HG02588 (cell line): ENCODE measurements at regions not wholly inside any gene's neighbourhood (a gene's known extent, or its start where the extent isn't known, plus 50 kb on each side); places are given as distances from the start of the nearest gene placed in this dataset.

Source experiments
- ATAC-seq: cut with Tn5 transposase; IDR thresholded peaks from one replicate; pipeline ENCODE4 v1.9.1; 2021; ENCODE audit warnings: mild to moderate bottlenecking, moderate library complexity; ENCODE audit not compliant: unreplicated experiment

GRCh38 chr2:223222397-223222796 is 170.4 kb downstream of the KCNE4 start:
- no peak for ATAC-seq

GRCh38 chr2:223223156-223223555 is 171.2 kb downstream of the KCNE4 start:
- ATAC-seq, result no peak

DNA sequence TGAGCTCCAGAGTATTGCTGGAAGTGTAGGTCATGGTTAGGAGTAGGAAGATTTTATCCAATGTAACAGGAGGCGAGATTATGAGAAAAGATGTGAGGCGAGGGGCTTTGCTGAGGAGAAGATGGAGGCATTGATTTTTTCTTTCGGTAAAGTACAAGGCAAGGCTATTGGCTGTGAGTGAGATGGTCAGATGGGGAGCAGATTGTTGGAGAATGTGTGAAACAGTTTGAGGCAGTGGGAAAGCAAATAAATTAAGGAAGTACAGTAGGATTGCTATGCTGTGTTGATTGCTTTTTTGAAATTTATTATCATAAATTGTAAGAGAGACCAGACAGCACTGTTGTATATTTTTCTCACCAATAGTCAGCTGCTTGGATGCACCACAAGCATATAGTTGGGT is 173.3 kb downstream of the KCNE4 start:
- no peak for ATAC-seq

GRCh38 chr2:223226264-223226663 is 174.3 kb downstream of the KCNE4 start:
- no peak for ATAC-seq

DNA sequence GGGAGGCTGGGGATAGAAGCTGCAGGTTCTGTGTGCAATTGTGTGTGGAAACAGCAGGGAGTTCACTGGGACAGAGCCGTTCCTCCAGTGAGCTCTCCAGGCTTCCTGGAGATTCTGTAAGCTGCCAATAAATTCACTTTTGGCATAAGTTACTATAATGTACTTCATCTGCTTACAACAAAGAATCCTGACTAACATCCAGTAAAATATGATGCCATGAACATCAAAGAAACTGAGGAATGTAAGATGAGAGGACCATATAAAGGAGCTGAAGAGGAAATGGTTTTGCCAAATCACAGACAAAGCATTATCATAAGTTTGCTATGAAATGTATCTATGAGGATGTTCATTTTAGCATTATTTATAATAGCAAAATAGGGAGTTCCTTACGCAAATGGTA is 175.3 kb downstream of the KCNE4 start:
- no peak for ATAC-seq

- no peak for ATAC-seq
These were observed 176.9 kb downstream of the KCNE4 start for GRCh38 chr2:223228871-223229270.

DNA sequence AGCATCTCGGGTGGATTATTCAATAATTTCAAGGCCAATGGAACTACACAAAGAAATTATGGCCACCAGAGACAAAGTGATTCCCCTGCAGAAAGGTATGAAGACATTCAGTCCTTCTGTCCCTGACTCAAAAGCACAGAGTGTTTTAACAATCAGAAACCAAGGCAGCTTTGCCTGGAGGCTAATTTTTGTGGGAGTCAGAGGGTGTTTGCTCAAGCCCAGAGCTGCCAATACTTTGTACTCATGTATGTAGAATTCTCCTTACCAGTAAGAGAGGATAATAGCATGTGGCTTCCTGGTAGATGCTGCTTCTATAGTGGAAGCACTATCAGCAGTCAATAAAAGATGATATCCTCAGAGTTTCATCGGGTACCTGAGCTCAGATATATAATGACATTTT is 178.4 kb downstream of the KCNE4 start:
- no peak for ATAC-seq

GRCh38 chr2:223232285-223232684 is 180.3 kb downstream of the KCNE4 start:
- ATAC-seq, result no peak

DNA sequence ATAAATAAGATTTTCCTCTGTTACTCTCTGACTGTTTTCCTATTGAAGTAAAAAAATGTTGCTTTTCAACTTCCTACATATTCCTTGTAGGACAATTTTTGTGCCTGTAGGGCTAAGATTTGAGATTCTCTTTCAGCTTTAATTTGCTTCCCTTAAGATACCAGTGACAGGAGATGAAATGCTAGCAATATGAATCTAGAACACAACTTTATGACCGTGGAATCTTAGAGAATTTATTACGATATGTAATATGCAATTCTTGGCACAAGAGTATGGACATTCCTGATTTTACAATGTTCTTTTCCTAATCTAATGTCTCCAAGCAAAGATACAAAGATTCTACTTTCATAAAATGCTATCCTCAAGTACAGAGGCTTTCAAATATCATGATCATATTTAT is 180.9 kb downstream of the KCNE4 start:
- no peak for ATAC-seq

- ATAC-seq, result no peak
These were observed 184.0 kb downstream of the KCNE4 start for GRCh38 chr2:223235986-223236385.

DNA sequence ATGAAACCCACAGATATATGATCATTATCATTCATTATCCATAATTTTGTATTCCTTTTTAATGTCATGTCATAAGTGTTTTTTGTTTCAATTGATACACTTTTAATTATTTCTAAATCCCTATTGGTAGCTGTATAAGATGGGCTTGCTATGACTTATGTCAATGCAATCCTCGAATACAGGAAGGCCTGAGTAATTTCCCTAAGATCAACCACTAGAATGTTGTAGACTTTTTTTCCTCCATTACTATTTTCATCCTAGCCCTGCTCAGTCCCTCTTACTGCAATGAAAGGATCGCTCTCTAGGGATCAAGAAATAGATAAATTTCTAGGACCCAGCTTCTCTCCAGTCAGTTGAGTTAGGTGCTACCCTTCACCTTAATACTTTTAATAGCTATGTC is 186.3 kb downstream of the KCNE4 start:
- ATAC-seq, result no peak

DNA sequence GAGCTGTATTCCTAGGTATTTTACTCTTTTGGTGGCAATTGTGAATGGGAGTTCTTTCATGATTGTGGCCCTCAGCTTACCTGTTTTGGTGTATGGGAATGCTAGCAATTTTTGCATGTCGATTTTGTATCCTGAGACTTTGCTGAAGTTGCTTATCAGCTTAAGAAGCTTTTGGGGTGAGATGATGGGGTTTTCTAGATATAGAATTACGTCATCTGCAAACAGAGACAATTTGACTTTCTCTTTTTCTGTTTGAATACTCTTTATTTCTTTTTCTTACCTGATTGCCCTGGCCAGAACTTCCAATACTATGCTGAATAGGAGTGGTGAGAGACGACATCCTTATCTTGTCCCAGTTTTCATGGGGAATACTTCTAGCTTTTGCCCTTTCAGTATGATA is 191.2 kb downstream of the KCNE4 start:
- no peak for ATAC-seq

- ATAC-seq, result no peak
These were observed 195.1 kb downstream of the KCNE4 start for GRCh38 chr2:223247136-223247535.

- no peak for ATAC-seq
These were observed 199.8 kb downstream of the KCNE4 start for GRCh38 chr2:223251656-223252229.

- ATAC-seq, result no peak
These were observed 208.7 kb downstream of the KCNE4 start for GRCh38 chr2:223260681-223261080.

GRCh38 chr2:223262946-223263345 is 211.0 kb downstream of the KCNE4 start:
- ATAC-seq, result no peak

DNA sequence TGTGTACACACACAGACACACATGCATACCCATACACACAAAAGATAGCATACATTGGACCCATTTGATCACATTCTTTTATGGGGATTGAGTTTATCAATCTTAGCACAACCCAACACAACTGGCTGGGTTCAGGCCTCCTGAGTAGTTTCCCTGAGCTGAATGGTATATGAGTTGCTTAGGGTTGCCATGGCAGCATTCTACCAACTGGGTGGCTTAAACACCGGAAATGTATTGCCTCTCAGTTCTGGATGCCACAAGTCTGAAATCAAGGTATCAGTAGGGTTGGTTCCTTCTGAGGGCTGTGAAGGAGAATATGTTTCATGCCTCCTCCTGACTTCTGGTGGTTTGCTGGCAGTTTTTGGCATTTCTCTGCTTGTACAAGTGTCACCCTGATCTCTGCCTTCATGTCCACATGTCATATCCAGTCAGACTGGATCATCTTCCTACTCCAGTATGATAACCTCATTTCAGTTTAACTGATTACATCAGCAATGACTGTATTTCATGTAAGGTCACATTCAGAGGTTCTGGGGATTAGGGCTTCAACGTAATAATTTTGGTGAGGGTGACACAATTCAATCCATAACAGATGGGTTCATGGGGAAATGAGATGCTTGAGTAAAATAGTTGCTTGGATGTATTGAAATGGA is 212.7 kb downstream of the KCNE4 start:
- ATAC-seq, result no peak

- no peak for ATAC-seq
These were observed 215.4 kb downstream of the KCNE4 start for GRCh38 chr2:223267160-223267951.

GRCh38 chr2:223269386-223269785 is 217.4 kb downstream of the KCNE4 start:
- ATAC-seq, result no peak

GRCh38 chr2:223270548-223270947 is 218.6 kb downstream of the KCNE4 start:
- ATAC-seq, result no peak

DNA sequence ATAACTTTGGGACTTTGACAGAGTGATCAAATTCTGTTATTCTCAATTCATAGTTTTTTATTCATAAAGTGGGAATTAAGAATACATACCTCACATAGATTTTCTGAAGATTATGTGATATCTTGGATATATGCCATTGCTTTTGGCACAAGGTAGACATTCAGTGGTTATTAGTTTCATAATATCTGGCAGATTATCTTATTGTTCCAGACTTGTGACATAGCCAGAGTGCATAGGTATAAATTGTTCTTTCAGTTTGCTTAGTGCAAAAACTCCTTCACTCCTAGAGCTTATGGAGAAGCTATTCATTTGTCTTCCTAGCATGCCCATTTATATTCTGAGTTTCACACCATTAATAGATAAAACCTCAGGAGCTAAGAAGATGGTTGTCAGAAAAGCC is 222.0 kb downstream of the KCNE4 start:
- no peak for ATAC-seq

GRCh38 chr2:223282221-223282620 is 230.2 kb downstream of the KCNE4 start:
- no peak for ATAC-seq
